ENCODE measurements at regions not wholly inside any gene's neighbourhood (a gene's known extent, or its start where the extent isn't known, plus 50 kb on each side); places are given as distances from the start of the nearest gene placed in this dataset.

DNA sequence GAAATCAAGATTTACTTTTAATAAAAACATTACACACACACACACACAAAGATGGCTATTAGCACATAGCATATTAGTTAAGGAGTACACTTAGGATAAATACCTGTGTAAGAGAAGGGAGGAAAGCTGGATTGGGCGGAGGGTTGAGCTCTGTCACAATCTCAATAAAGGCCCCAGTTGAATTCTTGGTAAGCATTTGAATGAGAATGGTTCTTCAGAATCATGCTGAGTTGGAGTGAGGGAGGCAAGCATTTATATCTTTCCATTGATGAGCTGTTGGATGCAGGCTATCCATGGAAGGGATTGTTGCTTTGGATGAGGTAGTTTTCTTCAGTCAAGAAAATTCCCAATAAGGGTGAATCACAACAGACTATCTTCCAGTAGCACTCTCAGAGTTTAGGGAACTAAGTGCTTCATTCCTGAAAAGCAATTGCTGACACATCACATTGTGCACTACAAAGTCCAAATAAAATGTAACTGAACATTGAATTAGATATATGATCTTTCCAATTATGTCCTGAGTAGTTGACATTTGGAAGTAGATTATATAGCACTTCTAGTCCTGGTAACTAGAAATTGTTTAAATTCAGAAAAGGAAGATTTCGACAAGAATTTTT is 95.7 kb downstream of the SUCNR1 start:
- TF ChIP-seq, protein P1, sequence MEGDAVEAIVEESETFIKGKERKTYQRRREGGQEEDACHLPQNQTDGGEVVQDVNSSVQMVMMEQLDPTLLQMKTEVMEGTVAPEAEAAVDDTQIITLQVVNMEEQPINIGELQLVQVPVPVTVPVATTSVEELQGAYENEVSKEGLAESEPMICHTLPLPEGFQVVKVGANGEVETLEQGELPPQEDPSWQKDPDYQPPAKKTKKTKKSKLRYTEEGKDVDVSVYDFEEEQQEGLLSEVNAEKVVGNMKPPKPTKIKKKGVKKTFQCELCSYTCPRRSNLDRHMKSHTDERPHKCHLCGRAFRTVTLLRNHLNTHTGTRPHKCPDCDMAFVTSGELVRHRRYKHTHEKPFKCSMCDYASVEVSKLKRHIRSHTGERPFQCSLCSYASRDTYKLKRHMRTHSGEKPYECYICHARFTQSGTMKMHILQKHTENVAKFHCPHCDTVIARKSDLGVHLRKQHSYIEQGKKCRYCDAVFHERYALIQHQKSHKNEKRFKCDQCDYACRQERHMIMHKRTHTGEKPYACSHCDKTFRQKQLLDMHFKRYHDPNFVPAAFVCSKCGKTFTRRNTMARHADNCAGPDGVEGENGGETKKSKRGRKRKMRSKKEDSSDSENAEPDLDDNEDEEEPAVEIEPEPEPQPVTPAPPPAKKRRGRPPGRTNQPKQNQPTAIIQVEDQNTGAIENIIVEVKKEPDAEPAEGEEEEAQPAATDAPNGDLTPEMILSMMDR (conservative IDR thresholded peaks at IDR 0.05; ENCODE audit: low read length): no peak
- no peak for TF ChIP-seq EZH2phosphoT487 (IDR thresholded peaks at IDR 0.05; ENCODE audit: borderline replicate concordance)

Data from Loucy (cell line).